Hepatocyte (in vitro differentiated cells): ENCODE measurements at regions not wholly inside any gene's neighbourhood (a gene's known extent, or its start where the extent isn't known, plus 50 kb on each side); places are given as distances from the start of the nearest gene placed in this dataset.

Experiments used
- DNase-seq: peaks from one replicate; pipeline ENCODE4 v3.0.0-alpha.2; 2016; ENCODE audit warnings: low spot score
- H2AFZ ChIP-seq: fragments of 200-600 bp; sonication (generic); 2 replicates; pipeline ENCODE4 v1.6.0; 2016; ENCODE audit warnings: antibody characterized with exemption, mild to moderate bottlenecking
- H3K27ac ChIP-seq: fragments of 200-600 bp; sonication (generic); 2 replicates; pipeline ENCODE4 v1.5.1; 2016; ENCODE audit warnings: mild to moderate bottlenecking
- H3K27me3 ChIP-seq: fragments of 200-600 bp; sonication (generic); 2 replicates; pipeline ENCODE4 v1.6.1; 2016
- H3K36me3 ChIP-seq: fragments of 200-600 bp; sonication (generic); replicated peaks from 2 replicates; pipeline ENCODE4 v1.5.1; 2016; ENCODE audit warnings: low read depth; ENCODE audit not compliant: insufficient read depth
- H3K4me1 ChIP-seq: fragments of 200-600 bp; sonication (generic); 2 replicates; pipeline ENCODE4 v1.5.1; 2016; ENCODE audit warnings: mild to moderate bottlenecking, moderate library complexity; ENCODE audit not compliant: insufficient read depth
- H3K4me2 ChIP-seq: fragments of 200-600 bp; sonication (generic); 2 replicates; pipeline ENCODE4 v1.6.0; 2016
- H3K4me3 ChIP-seq: fragments of 200-600 bp; sonication (generic); 2 replicates; pipeline ENCODE4 v1.5.1; 2016; ENCODE audit warnings: mild to moderate bottlenecking
- H3K79me2 ChIP-seq: fragments of 200-600 bp; sonication (generic); 2 replicates; pipeline ENCODE4 v1.6.0; 2017; ENCODE audit warnings: mild to moderate bottlenecking
- H3K9me2 ChIP-seq: fragments of 200-600 bp; sonication (generic); replicated peaks from 2 replicates; pipeline ENCODE4 v1.6.0; 2017; ENCODE audit warnings: mild to moderate bottlenecking; ENCODE audit not compliant: insufficient read depth
- H3K9me3 ChIP-seq: fragments of 200-600 bp; sonication (generic); 2 replicates; pipeline ENCODE4 v1.5.1; 2016; ENCODE audit warnings: low read depth, mild to moderate bottlenecking
- H4K20me1 ChIP-seq: fragments of 200-600 bp; sonication (generic); 2 replicates; pipeline ENCODE4 v1.6.0; 2016; ENCODE audit warnings: mild to moderate bottlenecking; ENCODE audit not compliant: insufficient read depth, poor library complexity, severe bottlenecking
- EZH2 ChIP-seq: fragments of 200-600 bp; sonication (generic); IDR thresholded peaks from 2 replicates; pipeline ENCODE4 v1.6.1; 2016; ENCODE audit warnings: antibody characterized with exemption, mild to moderate bottlenecking, borderline replicate concordance
- EZH2phosphoT487 ChIP-seq: fragments of 200-600 bp; sonication (generic); IDR thresholded peaks from one replicate; pipeline ENCODE4 v1.6.1; 2018; ENCODE audit warnings: antibody characterized with exemption, mild to moderate bottlenecking, low read depth, moderate library complexity; ENCODE audit not compliant: unreplicated experiment, severe bottlenecking
- WGBS: methylation state at CpG from one replicate; pipeline ENCODE4 v1.1.6; 2016; ENCODE audit warnings: low lambda C conversion rate; ENCODE audit errors: missing lambda C conversion rate; 5-methylcytosine and 5-hydroxymethylcytosine counted together
- TF ChIP-seq, protein P1 (sequence below): fragments of 200-600 bp; sonication (generic); IDR thresholded peaks from 2 replicates; pipeline ENCODE4 v1.5.1; 2016; ENCODE audit warnings: antibody characterized with exemption, mild to moderate bottlenecking; ENCODE audit not compliant: poor library complexity

DNA sequence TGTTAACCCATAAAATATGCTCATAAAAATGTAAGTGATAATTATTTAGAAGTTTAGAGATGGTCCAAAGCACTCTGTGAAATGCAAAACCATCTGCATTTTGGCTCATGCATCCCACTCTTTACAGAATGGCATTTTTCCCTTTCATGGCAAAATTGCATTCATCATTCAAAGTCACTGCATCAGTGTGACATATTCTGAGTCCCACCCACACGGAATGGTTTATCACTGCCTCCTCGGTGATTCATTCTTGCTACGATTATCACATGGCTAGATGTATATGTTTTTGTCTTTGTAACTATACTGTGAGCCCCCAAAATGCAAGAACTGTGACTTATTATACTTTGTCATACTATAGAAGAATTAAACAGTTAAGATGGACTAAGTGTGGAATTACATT lies 293.0 kb downstream of the LRATD1 start:
- H4K20me1 ChIP-seq = no peaks in the 10 kb centered on the region
- 91% methylated on average over 3 of the region's 3 CpGs for whole genome bisulfite sequencing
- no peak overlapping the region for H3K4me2 ChIP-seq
- no peaks in the 10 kb centered on the region for H3K36me3 ChIP-seq
- no peak for DNase-seq
- H3K9me2 ChIP-seq = no peaks in the 10 kb centered on the region
- no peaks in the 10 kb centered on the region for H3K79me2 ChIP-seq
- H3K9me3 ChIP-seq = no peaks in the 10 kb centered on the region
- no peaks in the 10 kb centered on the region for H3K27me3 ChIP-seq
- TF ChIP-seq EZH2phosphoT487 (no peak), EZH2 (no peak)
- TF ChIP-seq, protein P1, sequence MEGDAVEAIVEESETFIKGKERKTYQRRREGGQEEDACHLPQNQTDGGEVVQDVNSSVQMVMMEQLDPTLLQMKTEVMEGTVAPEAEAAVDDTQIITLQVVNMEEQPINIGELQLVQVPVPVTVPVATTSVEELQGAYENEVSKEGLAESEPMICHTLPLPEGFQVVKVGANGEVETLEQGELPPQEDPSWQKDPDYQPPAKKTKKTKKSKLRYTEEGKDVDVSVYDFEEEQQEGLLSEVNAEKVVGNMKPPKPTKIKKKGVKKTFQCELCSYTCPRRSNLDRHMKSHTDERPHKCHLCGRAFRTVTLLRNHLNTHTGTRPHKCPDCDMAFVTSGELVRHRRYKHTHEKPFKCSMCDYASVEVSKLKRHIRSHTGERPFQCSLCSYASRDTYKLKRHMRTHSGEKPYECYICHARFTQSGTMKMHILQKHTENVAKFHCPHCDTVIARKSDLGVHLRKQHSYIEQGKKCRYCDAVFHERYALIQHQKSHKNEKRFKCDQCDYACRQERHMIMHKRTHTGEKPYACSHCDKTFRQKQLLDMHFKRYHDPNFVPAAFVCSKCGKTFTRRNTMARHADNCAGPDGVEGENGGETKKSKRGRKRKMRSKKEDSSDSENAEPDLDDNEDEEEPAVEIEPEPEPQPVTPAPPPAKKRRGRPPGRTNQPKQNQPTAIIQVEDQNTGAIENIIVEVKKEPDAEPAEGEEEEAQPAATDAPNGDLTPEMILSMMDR = no peak
- H3K27ac ChIP-seq = no peak overlapping the region
- no peaks in the 10 kb centered on the region for H3K4me1 ChIP-seq
- H2AFZ ChIP-seq = no peak overlapping the region
- no peak overlapping the region for H3K4me3 ChIP-seq

DNA sequence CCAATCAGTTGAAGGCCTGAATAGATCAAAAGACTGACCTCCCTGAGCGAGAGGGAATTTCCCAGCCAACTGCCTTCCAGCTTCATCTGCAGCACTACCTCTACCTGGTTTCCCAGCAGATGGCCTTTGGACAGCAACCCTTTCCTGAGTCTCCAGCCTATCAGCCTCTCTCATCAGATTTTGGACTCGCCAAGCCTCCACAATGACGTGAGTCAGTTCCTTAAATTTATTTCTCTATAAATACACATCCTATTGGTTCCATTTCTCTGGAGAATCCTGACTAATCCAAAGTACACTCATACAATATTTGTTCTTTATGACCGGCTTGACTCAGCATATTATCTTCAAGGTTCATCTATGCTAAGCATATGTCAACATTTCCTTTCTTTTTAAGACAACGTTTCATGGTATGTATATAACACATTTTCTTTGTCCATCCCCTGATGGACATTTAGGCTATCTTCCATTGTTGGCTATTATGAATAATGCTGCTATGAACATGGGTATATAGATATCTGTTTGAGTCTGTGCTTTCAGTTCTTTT lies 294.6 kb downstream of the LRATD1 start:
- peak; percentile 8 for DNase-seq
- H3K4me2 ChIP-seq = no peak overlapping the region
- no peaks in the 10 kb centered on the region for H3K79me2 ChIP-seq
- no peak for TF ChIP-seq EZH2phosphoT487
- no peak for TF ChIP-seq EZH2
- TF ChIP-seq, protein P1 = no peak
- H2AFZ ChIP-seq = no peak overlapping the region
- 62% methylated on average over 5 of the region's 5 CpGs for WGBS
- H3K36me3 ChIP-seq = no peaks in the 10 kb centered on the region
- H4K20me1 ChIP-seq = no peaks in the 10 kb centered on the region
- H3K4me1 ChIP-seq = no peaks in the 10 kb centered on the region
- no peak overlapping the region for H3K4me3 ChIP-seq
- no peaks in the 10 kb centered on the region for H3K9me3 ChIP-seq
- no peaks in the 10 kb centered on the region for H3K27me3 ChIP-seq
- no peak overlapping the region for H3K27ac ChIP-seq
- no peaks in the 10 kb centered on the region for H3K9me2 ChIP-seq

DNA sequence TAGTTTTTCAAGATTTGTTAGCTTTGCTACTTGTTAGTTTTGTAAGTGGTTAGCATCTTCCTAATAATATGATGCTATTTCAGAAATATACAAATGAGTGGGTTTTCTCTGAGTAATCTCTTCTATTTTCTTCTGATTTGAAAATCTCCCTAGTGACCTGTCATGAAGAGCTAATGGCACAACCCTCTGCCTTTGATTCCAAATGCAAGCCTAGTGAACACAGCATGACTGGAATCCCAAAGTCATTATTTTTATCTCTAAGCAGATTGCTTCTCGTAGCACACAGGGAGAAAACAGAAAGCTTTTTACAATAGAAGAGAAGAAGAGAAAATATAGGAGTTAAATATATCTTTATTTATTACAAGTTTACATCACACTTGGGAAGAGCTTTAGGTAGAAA lies 295.5 kb downstream of the LRATD1 start:
- no peak overlapping the region for H2AFZ ChIP-seq
- no peak for DNase-seq
- H3K4me2 ChIP-seq = no peak overlapping the region
- H4K20me1 ChIP-seq = no peaks in the 10 kb centered on the region
- no peaks in the 10 kb centered on the region for H3K9me3 ChIP-seq
- H3K27me3 ChIP-seq = no peaks in the 10 kb centered on the region
- H3K27ac ChIP-seq = no peak overlapping the region
- H3K79me2 ChIP-seq = no peaks in the 10 kb centered on the region
- no peaks in the 10 kb centered on the region for H3K36me3 ChIP-seq
- no peaks in the 10 kb centered on the region for H3K9me2 ChIP-seq
- 25% methylated on average over 1 of the region's 1 CpG for WGBS
- H3K4me3 ChIP-seq = no peak overlapping the region
- TF ChIP-seq EZH2phosphoT487 (no peak), EZH2 (no peak)
- TF ChIP-seq, protein P1 = no peak
- H3K4me1 ChIP-seq = no peaks in the 10 kb centered on the region

- no peak overlapping the region for H3K4me3 ChIP-seq
- 94% methylated on average over 2 of the region's 2 CpGs for WGBS
- DNase-seq = no peak
- H3K36me3 ChIP-seq = no peaks in the 10 kb centered on the region
- no peaks in the 10 kb centered on the region for H3K4me1 ChIP-seq
- H2AFZ ChIP-seq = no peak overlapping the region
- no peak overlapping the region for H3K4me2 ChIP-seq
- H3K9me2 ChIP-seq = no peaks in the 10 kb centered on the region
- no peak overlapping the region for H3K27ac ChIP-seq
- H4K20me1 ChIP-seq = no peaks in the 10 kb centered on the region
- TF ChIP-seq, protein P1 = no peak
- no peak for TF ChIP-seq EZH2phosphoT487
- no peak for TF ChIP-seq EZH2
- H3K9me3 ChIP-seq = no peaks in the 10 kb centered on the region
- no peaks in the 10 kb centered on the region for H3K27me3 ChIP-seq
- H3K79me2 ChIP-seq = no peaks in the 10 kb centered on the region
Observed at GRCh38 chr2:14930441-14930840, 297.9 kb downstream of the LRATD1 start.
